ENCODE measurements at regions not wholly inside any gene's neighbourhood (a gene's known extent, or its start where the extent isn't known, plus 50 kb on each side); places are given as distances from the start of the nearest gene placed in this dataset.
A peak's percentile ranks its signal among the peaks of the same experiment; 100 is the strongest.

GRCh38 chr17:27087935-27088766 is 205.8 kb upstream of the WSB1 start (continued):
- TF ChIP-seq, protein P1, sequence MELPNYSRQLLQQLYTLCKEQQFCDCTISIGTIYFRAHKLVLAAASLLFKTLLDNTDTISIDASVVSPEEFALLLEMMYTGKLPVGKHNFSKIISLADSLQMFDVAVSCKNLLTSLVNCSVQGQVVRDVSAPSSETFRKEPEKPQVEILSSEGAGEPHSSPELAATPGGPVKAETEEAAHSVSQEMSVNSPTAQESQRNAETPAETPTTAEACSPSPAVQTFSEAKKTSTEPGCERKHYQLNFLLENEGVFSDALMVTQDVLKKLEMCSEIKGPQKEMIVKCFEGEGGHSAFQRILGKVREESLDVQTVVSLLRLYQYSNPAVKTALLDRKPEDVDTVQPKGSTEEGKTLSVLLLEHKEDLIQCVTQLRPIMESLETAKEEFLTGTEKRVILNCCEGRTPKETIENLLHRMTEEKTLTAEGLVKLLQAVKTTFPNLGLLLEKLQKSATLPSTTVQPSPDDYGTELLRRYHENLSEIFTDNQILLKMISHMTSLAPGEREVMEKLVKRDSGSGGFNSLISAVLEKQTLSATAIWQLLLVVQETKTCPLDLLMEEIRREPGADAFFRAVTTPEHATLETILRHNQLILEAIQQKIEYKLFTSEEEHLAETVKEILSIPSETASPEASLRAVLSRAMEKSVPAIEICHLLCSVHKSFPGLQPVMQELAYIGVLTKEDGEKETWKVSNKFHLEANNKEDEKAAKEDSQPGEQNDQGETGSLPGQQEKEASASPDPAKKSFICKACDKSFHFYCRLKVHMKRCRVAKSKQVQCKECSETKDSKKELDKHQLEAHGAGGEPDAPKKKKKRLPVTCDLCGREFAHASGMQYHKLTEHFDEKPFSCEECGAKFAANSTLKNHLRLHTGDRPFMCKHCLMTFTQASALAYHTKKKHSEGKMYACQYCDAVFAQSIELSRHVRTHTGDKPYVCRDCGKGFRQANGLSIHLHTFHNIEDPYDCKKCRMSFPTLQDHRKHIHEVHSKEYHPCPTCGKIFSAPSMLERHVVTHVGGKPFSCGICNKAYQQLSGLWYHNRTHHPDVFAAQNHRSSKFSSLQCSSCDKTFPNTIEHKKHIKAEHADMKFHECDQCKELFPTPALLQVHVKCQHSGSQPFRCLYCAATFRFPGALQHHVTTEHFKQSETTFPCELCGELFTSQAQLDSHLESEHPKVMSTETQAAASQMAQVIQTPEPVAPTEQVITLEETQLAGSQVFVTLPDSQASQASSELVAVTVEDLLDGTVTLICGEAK (IDR thresholded peaks at IDR 0.05) = 0 out of 2 replicates have a peak, but pooled peaks have one; percentile 11
- TF ChIP-seq, protein P1 (CRISPR knock-in tag; IDR thresholded peaks at IDR 0.05) = no peak
- TF ChIP-seq HNRNPL (IDR thresholded peaks at IDR 0.05; ENCODE audit: low read depth, low read length) = 0 out of 2 replicates have a peak, but pooled peaks have one; percentile 8
- no peak for TF ChIP-seq SOX6 (IDR thresholded peaks at IDR 0.05)
- TF ChIP-seq AFF4 (CRISPR knock-in tag; IDR thresholded peaks at IDR 0.05) = 0 out of 2 replicates have a peak, but pooled peaks have one; percentile 11
- 0 out of 2 replicates have a peak, but pooled peaks have one; percentile 66 for TF ChIP-seq LARP7 (IDR thresholded peaks at IDR 0.05)
- peak; percentile 22; the same call in 1 of the 2 replicates for TF ChIP-seq NFRKB (IDR thresholded peaks at IDR 0.05; ENCODE audit: low read depth)
- peak; percentile 29; the same call in 1 of the 2 replicates for TF ChIP-seq TAF7 (tag; IDR thresholded peaks at IDR 0.05)
- TF ChIP-seq SUPT5H (IDR thresholded peaks at IDR 0.05) = peak; percentile 15; the same call in 1 of the 2 replicates
- no peak for TF ChIP-seq NCOA4 (IDR thresholded peaks at IDR 0.05; ENCODE audit: partially characterized antibody)
- peak in 1 of 2 experiments; percentile 9; a peak in 1 of 4 replicates for TF ChIP-seq CSDE1 (IDR thresholded peaks at IDR 0.05)
- TF ChIP-seq POLR2A (conservative IDR thresholded peaks at IDR 0.05) = peak; percentile 5
- no peak for TF ChIP-seq SETDB1 (IDR thresholded peaks at IDR 0.05; ENCODE audit: low read length)
- TF ChIP-seq, protein P2, sequence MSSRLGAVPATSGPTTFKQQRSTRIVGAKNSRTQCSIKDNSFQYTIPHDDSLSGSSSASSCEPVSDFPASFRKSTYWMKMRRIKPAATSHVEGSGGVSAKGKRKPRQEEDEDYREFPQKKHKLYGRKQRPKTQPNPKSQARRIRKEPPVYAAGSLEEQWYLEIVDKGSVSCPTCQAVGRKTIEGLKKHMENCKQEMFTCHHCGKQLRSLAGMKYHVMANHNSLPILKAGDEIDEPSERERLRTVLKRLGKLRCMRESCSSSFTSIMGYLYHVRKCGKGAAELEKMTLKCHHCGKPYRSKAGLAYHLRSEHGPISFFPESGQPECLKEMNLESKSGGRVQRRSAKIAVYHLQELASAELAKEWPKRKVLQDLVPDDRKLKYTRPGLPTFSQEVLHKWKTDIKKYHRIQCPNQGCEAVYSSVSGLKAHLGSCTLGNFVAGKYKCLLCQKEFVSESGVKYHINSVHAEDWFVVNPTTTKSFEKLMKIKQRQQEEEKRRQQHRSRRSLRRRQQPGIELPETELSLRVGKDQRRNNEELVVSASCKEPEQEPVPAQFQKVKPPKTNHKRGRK (tag; IDR thresholded peaks at IDR 0.05) = peak; percentile 67

All from K562 (cell line).